ENCODE measurements at regions not wholly inside any gene's neighbourhood (a gene's known extent, or its start where the extent isn't known, plus 50 kb on each side); places are given as distances from the start of the nearest gene placed in this dataset.

- ATAC-seq = no peak
- DNase-seq (ENCODE audit: low spot score) = no peak
These were observed 229.7 kb upstream of the RPL38 start for GRCh38 chr17:73973586-73974409.

DNA sequence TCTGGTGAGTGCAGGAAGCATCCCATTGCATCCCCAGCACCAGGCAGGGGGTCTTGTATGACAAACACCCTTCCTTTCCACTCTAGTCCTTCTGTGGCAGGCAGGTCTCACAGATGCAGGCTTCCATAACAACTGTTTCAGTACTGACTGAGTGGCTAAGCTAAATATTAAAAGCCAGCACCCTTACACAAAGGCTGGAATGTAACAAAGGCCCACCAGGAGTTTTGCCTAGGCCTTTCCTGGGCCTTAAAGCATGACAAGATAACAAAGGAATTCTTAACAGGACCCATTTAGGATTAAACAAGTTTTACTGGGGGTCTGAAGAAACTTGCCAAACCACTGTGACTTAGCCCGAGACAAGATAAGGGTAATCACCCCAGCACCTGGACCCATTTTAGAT is 228.9 kb upstream of the RPL38 start:
- DNase-seq (ENCODE audit: low spot score) (no peak), ATAC-seq (no peak)

DNA sequence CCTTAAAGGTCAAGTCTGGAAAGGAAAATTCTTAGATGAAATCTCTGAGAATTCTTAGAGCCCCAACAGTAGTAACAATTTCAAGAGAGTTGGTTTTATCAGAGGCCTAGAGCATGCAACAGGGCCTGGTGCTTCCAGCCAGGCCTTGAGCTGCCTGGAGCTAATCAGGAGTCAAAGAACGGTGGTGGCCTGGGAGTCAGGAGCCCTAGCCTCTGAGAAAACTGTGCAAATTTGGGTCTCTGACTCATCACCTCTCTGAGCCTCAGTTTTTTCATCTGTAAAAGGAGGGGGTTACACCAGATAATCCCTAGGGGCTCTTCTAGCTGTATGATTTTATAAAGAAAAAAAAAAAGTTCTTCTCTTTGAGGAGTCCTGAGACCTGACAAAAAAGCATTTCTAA is 227.3 kb upstream of the RPL38 start:
- ATAC-seq (no peak), DNase-seq (ENCODE audit: low spot score) (no peak)

- no peak for ATAC-seq
- no peak for DNase-seq (ENCODE audit: low spot score)
These were observed 226.6 kb upstream of the RPL38 start for GRCh38 chr17:73976676-73977521.

DNA sequence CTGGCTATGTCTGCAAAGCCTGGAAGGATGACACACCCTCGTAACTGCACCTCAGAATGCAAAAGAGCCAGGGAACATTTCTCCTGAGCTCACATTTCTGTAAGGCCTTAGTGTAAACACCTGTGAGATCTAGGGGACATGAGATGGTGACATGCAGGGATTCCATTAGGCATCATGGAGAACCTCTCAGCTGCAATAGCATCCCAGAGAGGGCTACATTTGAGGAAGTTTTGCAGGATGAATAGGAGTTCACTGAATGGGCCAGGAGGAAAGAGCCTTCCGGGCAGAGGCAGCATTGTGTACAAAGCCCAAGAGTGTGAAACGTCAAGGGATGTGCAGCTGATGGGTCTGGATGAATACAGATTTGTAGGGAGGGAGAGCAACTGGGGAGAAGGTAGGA is 223.0 kb upstream of the RPL38 start:
- ATAC-seq = no peak

GRCh38 chr17:73982871-73983270 is 220.6 kb upstream of the RPL38 start:
- DNase-seq (ENCODE audit: low spot score) (no peak), ATAC-seq (no peak)

More for the DNA sequence above, 223.0 kb upstream of the RPL38 start:
- DNase-seq (ENCODE audit: low spot score) = no peak

- no peak for DNase-seq (ENCODE audit: low spot score)
- no peak for ATAC-seq
These were observed 219.7 kb upstream of the RPL38 start for GRCh38 chr17:73983621-73984400.

GRCh38 chr17:73984941-73985340 is 218.5 kb upstream of the RPL38 start:
- ATAC-seq (no peak), DNase-seq (ENCODE audit: low spot score) (no peak)

- ATAC-seq = no peak
- DNase-seq (ENCODE audit: low spot score) = no peak
These were observed 217.9 kb upstream of the RPL38 start for GRCh38 chr17:73985466-73986015.

GRCh38 chr17:73986641-73987177 is 216.8 kb upstream of the RPL38 start:
- ATAC-seq = no peak

GRCh38 chr17:73987395-73987794 is 216.1 kb upstream of the RPL38 start:
- ATAC-seq = no peak
- no peak for DNase-seq (ENCODE audit: low spot score)

More at GRCh38 chr17:73986641-73987177, 216.8 kb upstream of the RPL38 start:
- no peak for DNase-seq (ENCODE audit: low spot score)

DNA sequence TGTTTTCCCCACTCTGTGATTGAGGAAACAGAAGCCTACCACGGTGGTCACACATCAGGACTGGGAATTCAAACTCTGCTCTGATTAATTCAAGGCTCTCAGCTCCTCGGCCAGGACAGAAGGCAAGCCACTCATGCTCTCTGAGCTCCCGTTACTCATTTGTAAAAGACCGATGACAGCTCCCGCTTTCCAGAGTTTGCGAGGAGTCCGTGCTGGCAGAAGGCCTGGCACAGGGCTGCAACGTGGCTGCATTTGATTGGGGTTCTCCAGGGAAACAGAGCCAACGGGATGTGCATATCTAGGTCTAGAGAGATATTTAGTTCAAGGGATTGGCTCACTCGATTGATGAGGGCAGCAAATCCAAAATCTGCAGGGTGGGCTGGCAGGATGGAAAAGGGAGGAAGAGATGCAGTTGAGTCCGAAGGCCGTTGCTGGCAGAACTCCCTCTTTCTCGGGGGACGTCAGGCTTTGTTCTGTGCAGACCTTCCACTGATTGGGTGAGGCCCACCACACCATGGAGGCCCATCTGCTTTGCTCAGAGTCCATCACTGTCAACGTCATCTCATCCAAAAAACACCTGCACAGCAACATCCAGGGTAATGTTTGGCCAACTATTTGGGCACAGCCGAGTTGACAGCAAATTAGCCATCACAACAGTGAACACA is 215.5 kb upstream of the RPL38 start:
- no peak for ATAC-seq

DNA sequence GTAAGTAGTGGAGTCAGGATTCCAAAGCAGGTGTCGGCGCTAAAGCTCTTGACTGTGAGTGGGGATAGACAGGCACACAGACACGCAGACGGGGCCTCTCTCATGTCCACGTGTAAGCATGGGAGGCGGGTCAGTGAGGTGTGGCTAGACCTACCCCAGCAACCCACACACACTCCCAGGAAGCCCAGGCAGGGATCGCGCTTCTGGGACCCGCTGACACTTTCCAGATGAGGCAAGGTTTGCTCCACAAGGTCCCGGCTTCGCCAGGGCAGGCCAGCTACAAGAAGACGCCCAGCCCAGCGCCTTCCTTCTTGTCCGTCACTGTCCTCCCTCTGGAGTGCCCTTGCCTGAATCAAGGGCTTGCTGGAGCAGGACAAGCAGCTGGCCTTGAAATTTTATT is 213.8 kb upstream of the RPL38 start:
- no peak for DNase-seq (ENCODE audit: low spot score)
- no peak for ATAC-seq

More for the DNA sequence above, 215.5 kb upstream of the RPL38 start:
- no peak for DNase-seq (ENCODE audit: low spot score)

DNA sequence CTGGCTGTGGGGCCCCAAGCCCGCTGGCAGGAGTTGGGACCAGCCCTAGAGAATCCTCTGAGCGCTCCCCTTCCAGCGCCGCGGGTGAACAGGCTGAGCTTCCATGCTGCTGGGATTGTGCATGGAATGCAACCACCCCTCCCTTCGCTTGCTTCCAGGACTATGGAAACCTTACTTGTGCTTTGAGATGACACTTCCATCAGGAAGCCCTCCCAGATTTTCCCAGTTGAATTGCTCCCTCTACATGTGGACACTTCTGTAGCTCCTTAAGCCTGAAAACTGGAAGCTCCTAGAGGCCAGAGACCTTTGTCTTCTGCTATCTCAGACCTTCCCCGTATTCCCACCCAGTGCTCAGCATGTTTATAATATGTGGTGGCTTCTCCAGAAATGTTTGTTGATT is 213.2 kb upstream of the RPL38 start:
- ATAC-seq (no peak), DNase-seq (ENCODE audit: low spot score) (no peak)

DNA sequence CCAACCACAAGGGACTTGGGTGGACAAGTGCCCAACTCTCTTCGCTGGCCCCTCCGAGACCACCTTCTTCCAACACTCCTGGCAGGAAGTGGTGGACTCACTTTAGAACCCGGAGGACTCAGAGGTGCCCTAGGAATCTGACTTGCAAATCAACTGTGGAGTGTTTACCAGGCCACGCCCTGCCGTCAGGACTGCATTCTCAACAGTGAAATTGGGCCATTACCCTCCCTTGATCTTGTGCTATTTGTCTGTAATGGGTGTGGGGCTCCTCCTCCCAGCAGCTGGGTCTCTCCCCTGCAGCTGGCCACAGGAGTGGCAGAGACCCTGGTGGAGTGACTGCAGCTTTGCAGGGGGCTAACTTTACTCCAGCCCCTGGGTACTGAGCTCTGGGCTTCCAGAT is 212.2 kb upstream of the RPL38 start:
- ATAC-seq (no peak), DNase-seq (ENCODE audit: low spot score) (no peak)

GRCh38 chr17:73994946-73995345 is 208.5 kb upstream of the RPL38 start:
- no peak for ATAC-seq
- DNase-seq (ENCODE audit: low spot score) = no peak

GRCh38 chr17:73997059-73997458 is 206.4 kb upstream of the RPL38 start:
- ATAC-seq = no peak
- DNase-seq (ENCODE audit: low spot score) = no peak

DNA sequence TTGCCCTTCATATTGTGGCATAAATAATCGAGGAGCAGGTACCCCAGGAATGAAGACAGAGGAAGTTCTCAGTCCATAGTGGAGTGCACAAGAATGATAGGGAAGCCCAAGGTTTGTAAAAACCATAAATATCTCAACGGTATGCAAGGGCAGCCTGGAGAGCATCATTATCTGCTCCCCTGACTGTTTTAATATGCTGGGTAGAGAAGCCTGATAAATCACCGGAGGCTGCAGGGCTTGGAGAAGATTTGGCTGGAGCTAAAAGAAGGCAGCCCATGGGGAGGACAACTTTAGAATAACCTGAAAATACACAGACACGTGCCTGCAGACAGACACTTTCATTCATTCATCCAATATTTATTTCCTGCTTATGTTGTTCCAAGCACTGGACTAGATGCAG is 205.2 kb upstream of the RPL38 start:
- DNase-seq (ENCODE audit: low spot score) (no peak), ATAC-seq (no peak)

DNA sequence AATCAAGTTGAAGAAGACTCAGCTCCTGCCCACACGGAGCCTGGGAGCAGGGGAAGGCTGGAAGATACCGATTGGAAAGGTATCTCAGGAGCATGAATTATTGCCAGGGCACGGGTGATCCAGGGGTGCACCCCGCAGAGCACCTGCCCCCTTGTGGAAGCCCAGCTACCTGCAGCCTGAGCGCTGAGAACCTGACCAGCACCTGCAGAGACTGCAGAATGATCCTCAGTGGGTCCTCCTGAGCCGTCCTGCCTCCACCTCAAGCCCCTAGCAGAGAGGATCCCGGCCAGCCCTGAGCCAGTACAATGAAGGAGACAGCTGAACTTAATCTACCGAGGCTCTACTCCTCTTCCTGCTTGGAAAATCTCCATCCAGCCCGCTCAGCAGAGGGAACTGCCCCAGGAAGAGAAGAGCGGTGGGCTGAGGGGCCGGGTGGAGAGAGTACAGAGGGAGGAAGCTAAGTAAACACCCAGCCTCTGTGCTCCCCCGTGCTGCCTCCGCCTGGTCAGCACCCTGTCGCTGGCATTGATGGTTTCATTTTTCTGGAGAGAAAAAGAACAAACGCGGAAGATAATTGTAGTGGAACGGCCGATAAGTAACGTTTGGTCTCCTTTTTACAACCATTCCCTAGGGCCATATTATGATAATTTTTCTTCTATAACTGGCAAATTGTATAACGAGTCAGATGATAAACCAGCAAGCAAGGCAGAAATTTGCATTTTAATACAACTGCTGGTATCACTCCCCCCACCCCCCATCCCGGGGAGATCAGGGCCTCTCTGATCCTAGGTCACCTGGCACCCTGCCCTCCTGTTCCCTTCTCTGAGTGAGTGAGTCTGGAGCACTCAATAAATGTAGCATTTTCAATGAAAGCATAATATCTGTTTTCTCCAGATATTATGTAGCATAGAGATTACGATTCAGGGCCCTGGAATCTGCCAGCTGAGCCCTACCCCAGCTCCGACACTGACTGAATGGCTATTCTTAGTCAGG is 204.5 kb upstream of the RPL38 start:
- ATAC-seq (peak; percentile 98), DNase-seq (ENCODE audit: low spot score) (peak; percentile 65)
